ENCODE measurements at regions not wholly inside any gene's neighbourhood (a gene's known extent, or its start where the extent isn't known, plus 50 kb on each side); places are given as distances from the start of the nearest gene placed in this dataset.

GRCh38 chr2:153311432-153311831 is 167.1 kb downstream of the RPRM start:
- ChIA-PET POLR2A (no interaction called here), CTCF (no interaction called here)

More at GRCh38 chr2:153311432-153311831, 167.1 kb downstream of the RPRM start:
- Histone ChIP-seq H3K27ac (ENCODE audit: low read depth, low read length) (no peak overlapping the region), H3K9ac (ENCODE audit: low read length) (no peak overlapping the region), H3K4me1 (ENCODE audit: control insufficient read depth in 1 of 2, insufficient read depth in 2 of 2, low read length in 2 of 2) (no peaks in the 10 kb centered on the region), H3K27me3 (ENCODE audit: insufficient read depth, low read length) (no peaks in the 10 kb centered on the region), H3K4me3 (replicated peaks in 1 of 2; ENCODE audit: low read depth in 1 of 2, low read length in 2 of 2) (no peak overlapping the region), H3K79me2 (ENCODE audit: insufficient read depth, low read length) (no peaks in the 10 kb centered on the region), H2AFZ (ENCODE audit: low read depth, low read length, poor library complexity, severe bottlenecking) (no peak overlapping the region), H3K9me2 (ENCODE audit: insufficient read depth) (no peaks in the 10 kb centered on the region; the same call in 1 of the 2 replicates), H3K9me3 (ENCODE audit: control insufficient read depth in 1 of 2, insufficient read depth in 1 of 2, low read depth in 1 of 2, low read length in 2 of 2) (no peaks in the 10 kb centered on the region), H3K4me2 (ENCODE audit: low read length) (no peak overlapping the region), H3K36me3 (ENCODE audit: control insufficient read depth in 1 of 2, insufficient read depth in 2 of 2, low read length in 2 of 2) (no peaks in the 10 kb centered on the region), H4K20me1 (ENCODE audit: insufficient read depth) (no peaks in the 10 kb centered on the region)
- DNase-seq (ENCODE audit: low read depth, low spot score) (no peak), ATAC-seq (no peak)
- no TSS peak for BruUV-seq (replicated peaks)
- RAD21 ChIA-PET (ENCODE audit: low non-redundant PET in 1 of 2, low total read pairs in 2 of 2, uncharacterized antibody in 2 of 2, unreplicated experiment in 2 of 2): no interaction called here
- intact Hi-C loops (cut with micrococcal nuclease): no loop called here
- TF ChIP-seq SP1 (IDR thresholded peaks at IDR 0.05; ENCODE audit: low read depth) (no peak), CTCF (IDR thresholded peaks at IDR 0.05 in 2 of 3, conservative IDR thresholded peaks at IDR 0.05 in 1 of 3; ENCODE audit: borderline replicate concordance in 1 of 3, insufficient read depth in 1 of 3, low read depth in 2 of 3, low read length in 2 of 3) (no peak), RAD21 (IDR thresholded peaks at IDR 0.05; ENCODE audit: low read depth) (no peak), CEBPB (IDR thresholded peaks at IDR 0.05; ENCODE audit: low read depth) (no peak), ZFX (IDR thresholded peaks at IDR 0.05) (no peak), FOSL1 (IDR thresholded peaks at IDR 0.05; ENCODE audit: low read depth) (no peak), ATF3 (IDR thresholded peaks at IDR 0.05) (no peak), EZH2 (IDR thresholded peaks at IDR 0.05) (no peak), EZH2phosphoT487 (IDR thresholded peaks at IDR 0.05; ENCODE audit: borderline replicate concordance) (no peak), SIN3A (IDR thresholded peaks at IDR 0.05; ENCODE audit: low read depth) (no peak), EGR1 (IDR thresholded peaks at IDR 0.05; ENCODE audit: low read depth) (no peak), MAX (IDR thresholded peaks at IDR 0.05) (no peak), YY1 (IDR thresholded peaks at IDR 0.05; ENCODE audit: extremely low read depth, insufficient replicate concordance, low read depth, low read length) (no peak), JUND (IDR thresholded peaks at IDR 0.05) (no peak), REST (IDR thresholded peaks at IDR 0.05; ENCODE audit: low read depth) (no peak), ZNF274 (IDR thresholded peaks at IDR 0.05; ENCODE audit: low read depth, low read length) (no peak), POLR2AphosphoS5 (IDR thresholded peaks at IDR 0.05; ENCODE audit: low read depth, low read length) (no peak), SRF (IDR thresholded peaks at IDR 0.05; ENCODE audit: low read depth) (no peak)

Measured in HCT116 (cell line).